ENCODE measurements at regions not wholly inside any gene's neighbourhood (a gene's known extent, or its start where the extent isn't known, plus 50 kb on each side); places are given as distances from the start of the nearest gene placed in this dataset.

DNA sequence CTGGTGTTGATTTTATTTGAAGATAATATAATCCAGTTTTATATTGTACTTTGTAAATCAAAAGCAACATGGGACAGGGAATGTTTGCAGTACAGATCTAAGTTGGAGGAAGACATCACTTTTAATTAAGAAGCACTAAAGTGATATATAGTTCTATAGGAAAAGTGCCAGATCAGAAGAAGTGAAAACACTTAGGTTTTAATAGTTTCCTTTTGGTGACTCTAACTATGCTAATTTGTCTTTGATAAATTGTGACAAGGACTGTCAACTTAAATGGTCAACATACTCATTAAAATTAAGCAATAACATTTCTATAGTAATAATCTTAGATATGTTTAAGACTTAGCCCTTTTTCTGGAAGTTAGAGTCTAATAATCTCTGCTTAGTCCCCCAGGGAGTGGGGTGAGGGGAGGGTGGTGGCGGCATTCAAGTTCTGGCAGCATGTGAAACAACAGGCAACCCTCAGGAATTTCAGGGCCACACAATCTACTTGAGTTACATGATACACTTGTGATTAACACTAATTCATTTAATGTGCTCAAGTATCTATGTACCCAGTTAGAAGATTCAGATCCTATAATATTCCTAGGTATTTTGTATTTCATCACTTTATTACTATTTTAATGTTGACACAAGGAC is 1026.5 kb downstream of the NR2F1-AS1 start:
- Histone ChIP-seq H3K27me3 (no peaks in the 10 kb centered on the region), H3K4me3 (no peak overlapping the region), H3K36me3 (no peaks in the 10 kb centered on the region), H3K27ac (no peak overlapping the region), H3K9me3 (no peaks in the 10 kb centered on the region), H3K4me1 (no peaks in the 10 kb centered on the region)
- TF ChIP-seq CTCF (IDR thresholded peaks at IDR 0.05 in 4 of 5, conservative IDR thresholded peaks at IDR 0.05 in 1 of 5): no peak
- no peak for TF ChIP-seq POLR2A (IDR thresholded peaks at IDR 0.05)
- in situ Hi-C loops (cut with MboI; ENCODE audit: low sequenced_read_pairs in 4 of 4): no loop called here
- intact Hi-C loops (cut with DNase I; ENCODE audit: low total_unique reads): no loop called here
- DNase-seq: no peak
- no peak for ATAC-seq

- DNase-seq (no peak), ATAC-seq (no peak)
- Histone ChIP-seq H3K36me3 (no peaks in the 10 kb centered on the region), H3K27me3 (no peaks in the 10 kb centered on the region), H3K4me1 (no peaks in the 10 kb centered on the region), H3K27ac (no peak overlapping the region), H3K4me3 (no peak overlapping the region), H3K9me3 (no peaks in the 10 kb centered on the region)
- intact Hi-C loops (cut with DNase I; ENCODE audit: low total_unique reads) (no loop called here), in situ Hi-C loops (cut with MboI; ENCODE audit: low sequenced_read_pairs in 4 of 4) (no loop called here)
- no peak for TF ChIP-seq CTCF (IDR thresholded peaks at IDR 0.05 in 4 of 5, conservative IDR thresholded peaks at IDR 0.05 in 1 of 5)
- no peak for TF ChIP-seq POLR2A (IDR thresholded peaks at IDR 0.05)
Measured at GRCh38 chr5:92553326-92553725, 1027.7 kb downstream of the NR2F1-AS1 start.

DNA sequence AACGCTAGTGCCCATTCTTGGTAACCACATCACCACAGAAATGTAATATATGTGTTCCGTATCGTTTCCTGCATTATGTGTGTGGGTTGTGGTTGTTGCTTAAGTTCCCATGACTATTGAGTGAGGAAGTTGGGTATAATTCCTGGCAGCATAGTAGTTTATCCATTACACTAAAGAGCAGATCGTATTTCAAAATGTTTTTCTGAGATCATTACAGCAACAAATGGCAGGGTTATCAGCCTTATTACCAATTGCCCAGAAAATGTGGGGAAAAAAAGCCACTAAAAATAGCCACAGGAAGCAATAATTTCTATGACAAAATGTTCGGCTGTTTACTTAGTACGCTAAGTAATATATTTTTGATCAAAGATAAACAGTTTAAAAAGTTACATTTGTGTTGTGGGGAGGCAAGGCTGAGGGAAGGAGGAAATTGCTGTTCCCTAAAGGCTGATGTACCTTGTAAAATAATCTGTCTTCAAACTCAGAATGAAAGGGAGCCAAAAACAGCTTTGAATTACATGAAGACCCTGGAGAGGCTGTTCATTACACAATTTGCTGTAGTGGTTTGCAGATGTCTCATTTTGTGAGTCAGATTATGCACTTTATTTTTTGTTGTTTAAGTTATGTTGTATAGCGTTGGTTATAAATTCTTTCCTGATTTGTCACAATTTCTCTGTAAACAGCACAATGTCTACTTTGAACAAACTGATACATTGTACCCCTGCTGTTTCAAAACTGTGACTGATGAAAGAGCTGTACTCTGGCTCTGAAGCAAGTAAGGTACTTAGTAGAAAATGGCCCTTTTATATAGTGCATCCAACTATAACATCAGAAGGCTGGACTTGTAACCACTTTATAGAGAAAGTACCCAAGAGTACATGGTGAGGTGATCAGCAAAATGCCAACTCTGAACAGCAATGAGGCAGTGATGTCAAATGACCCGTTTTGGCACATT is 1028.5 kb downstream of the NR2F1-AS1 start:
- no peaks in the 10 kb centered on the region for H3K4me1 ChIP-seq
- intact Hi-C loops (cut with DNase I; ENCODE audit: low total_unique reads): no loop called here
- no peaks in the 10 kb centered on the region for H3K9me3 ChIP-seq
- peak in 1 of 2 donors; percentile 45 for ATAC-seq
- no peak overlapping the region for H3K27ac ChIP-seq
- TF ChIP-seq CTCF (IDR thresholded peaks at IDR 0.05 in 4 of 5, conservative IDR thresholded peaks at IDR 0.05 in 1 of 5) (no peak), POLR2A (IDR thresholded peaks at IDR 0.05) (no peak)
- DNase-seq: no peak
- H3K36me3 ChIP-seq: no peaks in the 10 kb centered on the region
- no peaks in the 10 kb centered on the region for H3K27me3 ChIP-seq
- in situ Hi-C loops (cut with MboI; ENCODE audit: low sequenced_read_pairs in 4 of 4): no loop called here
- no peak overlapping the region for H3K4me3 ChIP-seq

GRCh38 chr5:92548346-92548745 is 1032.7 kb downstream of the NR2F1-AS1 start:
- no peaks in the 10 kb centered on the region for H3K27me3 ChIP-seq
- DNase-seq (no peak), ATAC-seq (no peak)
- H3K27ac ChIP-seq: no peak overlapping the region
- no peaks in the 10 kb centered on the region for H3K4me1 ChIP-seq
- no peaks in the 10 kb centered on the region for H3K36me3 ChIP-seq
- no peak overlapping the region for H3K4me3 ChIP-seq
- intact Hi-C loops (cut with DNase I; ENCODE audit: low total_unique reads): no loop called here
- no peak for TF ChIP-seq POLR2A (IDR thresholded peaks at IDR 0.05)
- no peak for TF ChIP-seq CTCF (IDR thresholded peaks at IDR 0.05 in 4 of 5, conservative IDR thresholded peaks at IDR 0.05 in 1 of 5)
- no peaks in the 10 kb centered on the region for H3K9me3 ChIP-seq
- in situ Hi-C loops (cut with MboI; ENCODE audit: low sequenced_read_pairs in 4 of 4): no loop called here
